Keratinocyte (primary cell): ENCODE measurements at regions not wholly inside any gene's neighbourhood (a gene's known extent, or its start where the extent isn't known, plus 50 kb on each side); places are given as distances from the start of the nearest gene placed in this dataset.

Experiments used
- DNase-seq: peaks from one replicate; pipeline ENCODE4 v3.0.0-alpha.2; 2011; ENCODE audit warnings: low read depth, missing footprints, low spot score
- FAIRE-seq: peaks from 2 replicates; lab custom pipeline; 2011; peaks lifted over from hg19 to GRCh38; lab: Jason Lieb, UNC
- H2AFZ ChIP-seq: 2 replicates; pipeline ENCODE4 v1.6.0; 2012; ENCODE audit warnings: low read length, control low read depth, inconsistent platforms; ENCODE audit not compliant: control insufficient read depth
- H3K27ac ChIP-seq: 2 replicates; pipeline ENCODE4 v1.5.1; 2011; ENCODE audit warnings: low read length; ENCODE audit not compliant: control insufficient read depth, insufficient read depth
- H3K27me3 ChIP-seq: 3 replicates; pipeline ENCODE4 v1.6.0; 2011; ENCODE audit warnings: low read length; ENCODE audit not compliant: control insufficient read depth, insufficient read depth; ENCODE audit errors: extremely low read depth
- H3K36me3 ChIP-seq, 2 experiments: 2 replicates in 1 of 2; 3 replicates in 1 of 2; pipeline ENCODE4 v1.5.1; 2011; ENCODE audit warnings: low read length in 2 of 2, mild to moderate bottlenecking in 1 of 2; ENCODE audit not compliant: control insufficient read depth in 2 of 2, insufficient read depth in 2 of 2; ENCODE audit errors: extremely low read depth in 1 of 2
- H3K4me1 ChIP-seq: 3 replicates; pipeline ENCODE4 v1.5.1; 2011; ENCODE audit warnings: low read length; ENCODE audit not compliant: control insufficient read depth, insufficient read depth; ENCODE audit errors: extremely low read depth
- H3K4me2 ChIP-seq: 3 replicates; pipeline ENCODE4 v1.6.0; 2011; ENCODE audit warnings: low read depth, low read length; ENCODE audit not compliant: control insufficient read depth, insufficient read depth; ENCODE audit errors: extremely low read depth
- H3K4me3 ChIP-seq, 3 experiments: fragments of 200-600 bp in 1 of 3; sonication (generic) in 1 of 3; 2 replicates in 2 of 3; 3 replicates in 1 of 3; pipeline ENCODE4 v1.5.1; 2011 to 2016; ENCODE audit warnings: low read length in 3 of 3, mild to moderate bottlenecking in 3 of 3, control low read depth in 2 of 3, inconsistent platforms in 1 of 3, low read depth in 1 of 3, mixed read lengths in 1 of 3, mixed run types in 1 of 3, moderate library complexity in 1 of 3; ENCODE audit not compliant: control insufficient read depth in 2 of 3, insufficient read depth in 2 of 3; ENCODE audit errors: extremely low read depth in 1 of 3
- H3K79me2 ChIP-seq: 2 replicates; pipeline ENCODE4 v1.6.0; 2012; ENCODE audit warnings: low read length; ENCODE audit not compliant: control insufficient read depth, insufficient read depth
- H3K9ac ChIP-seq: 3 replicates; pipeline ENCODE4 v1.6.0; 2011; ENCODE audit warnings: low read length; ENCODE audit not compliant: control insufficient read depth, insufficient read depth; ENCODE audit errors: extremely low read depth
- H3K9me1 ChIP-seq: 3 replicates; pipeline ENCODE4 v1.6.0; 2011; ENCODE audit warnings: low read length; ENCODE audit not compliant: control insufficient read depth, insufficient read depth; ENCODE audit errors: extremely low read depth
- H3K9me3 ChIP-seq: 2 replicates; pipeline ENCODE4 v1.5.1; 2012; ENCODE audit warnings: low read depth, low read length; ENCODE audit not compliant: control insufficient read depth
- H4K20me1 ChIP-seq: 3 replicates; pipeline ENCODE4 v1.6.0; 2011; ENCODE audit warnings: low read length; ENCODE audit not compliant: control insufficient read depth, insufficient read depth; ENCODE audit errors: extremely low read depth
- CTCF ChIP-seq, 3 experiments: IDR thresholded peaks in 1 of 3; conservative IDR thresholded peaks in 1 of 3; optimal IDR thresholded peaks in 1 of 3; 2 replicates in 2 of 3; 3 replicates in 1 of 3; pipeline versions ENCODE3 to v1.5.1; 2011; ENCODE audit warnings: low read length in 3 of 3, mild to moderate bottlenecking in 3 of 3, moderate library complexity in 2 of 3, control low read depth in 1 of 3, inconsistent platforms in 1 of 3; ENCODE audit not compliant: insufficient read depth in 2 of 3; ENCODE audit errors: extremely low read depth in 1 of 3
- EZH2 ChIP-seq: IDR thresholded peaks from one replicate; pipeline ENCODE4 v1.6.1; 2012; ENCODE audit warnings: inconsistent platforms, mild to moderate bottlenecking, low read length, moderate library complexity
- dilution Hi-C: fragments of 300-500 bp; cut with MboI; formaldehyde crosslinking; loops from one replicate; pipeline ENCODE4 v1.7.0; 2020; ENCODE audit warnings: low sequenced_read_pairs; ENCODE audit not compliant: extremely low pct_ligation_motif_present

GRCh38 chr4:152257601-152258066 is 278.3 kb downstream of the FBXW7 start:
- DNase-seq (peak; percentile 52), FAIRE-seq (peak; percentile 95)
- Histone ChIP-seq H3K27me3 (no peaks in the 10 kb centered on the region), H3K4me3 (no peak overlapping the region), H3K36me3 (no peaks in the 10 kb centered on the region), H3K9me1 (no peaks in the 10 kb centered on the region), H3K4me2 (peak overlapping the region; percentile 11), H3K9me3 (peaks cover 6% of the 10 kb centered on the region), H3K27ac (peak overlapping the region; percentile 98), H3K79me2 (no peaks in the 10 kb centered on the region), H2AFZ (peak overlapping the region; percentile 56), H3K9ac (peak overlapping the region; percentile 31), H3K4me1 (peaks cover 44% of the 10 kb centered on the region), H4K20me1 (no peaks in the 10 kb centered on the region)
- peak in 1 of 3 experiments; percentile 7 for TF ChIP-seq CTCF (optimal IDR thresholded peaks at IDR 0.05 in 1 of 3, IDR thresholded peaks at IDR 0.05 in 1 of 3, conservative IDR thresholded peaks at IDR 0.05 in 1 of 3; ENCODE audit: extremely low read depth in 1 of 3, insufficient read depth in 2 of 3, low read length in 3 of 3)
- TF ChIP-seq EZH2: no peak
- dilution Hi-C loops: no loop called here

- no peak for FAIRE-seq
- DNase-seq: no peak
- Histone ChIP-seq H2AFZ (no peak overlapping the region), H3K9me1 (no peaks in the 10 kb centered on the region), H3K9me3 (peaks cover 6% of the 10 kb centered on the region), H3K4me3 (no peak overlapping the region), H3K4me1 (peaks cover 44% of the 10 kb centered on the region), H3K9ac (no peak overlapping the region), H3K27me3 (no peaks in the 10 kb centered on the region), H3K27ac (peak overlapping the region; percentile 98), H3K36me3 (no peaks in the 10 kb centered on the region), H3K4me2 (no peak overlapping the region), H4K20me1 (no peaks in the 10 kb centered on the region), H3K79me2 (no peaks in the 10 kb centered on the region)
- TF ChIP-seq EZH2: no peak
- TF ChIP-seq CTCF (optimal IDR thresholded peaks at IDR 0.05 in 1 of 3, IDR thresholded peaks at IDR 0.05 in 1 of 3, conservative IDR thresholded peaks at IDR 0.05 in 1 of 3; ENCODE audit: extremely low read depth in 1 of 3, insufficient read depth in 2 of 3, low read length in 3 of 3): no peak
- dilution Hi-C loops: no loop called here
Measured at GRCh38 chr4:152256996-152257395, 278.9 kb downstream of the FBXW7 start.
